PC-9 (cell line): ENCODE measurements at regions not wholly inside any gene's neighbourhood (a gene's known extent, or its start where the extent isn't known, plus 50 kb on each side); places are given as distances from the start of the nearest gene placed in this dataset.

Source experiments
- EZH2 ChIP-seq: fragments of 200-600 bp; sonication (generic); IDR thresholded peaks from 2 replicates; pipeline ENCODE4 v1.8.0; 2017; ENCODE audit warnings: antibody characterized with exemption, low read depth
- TF ChIP-seq, protein P1 (sequence below): fragments of 200-600 bp; sonication (generic); conservative IDR thresholded peaks from 2 replicates; pipeline ENCODE4 v1.6.1; 2017; ENCODE audit warnings: mixed run types, antibody characterized with exemption, mild to moderate bottlenecking, moderate library complexity

DNA sequence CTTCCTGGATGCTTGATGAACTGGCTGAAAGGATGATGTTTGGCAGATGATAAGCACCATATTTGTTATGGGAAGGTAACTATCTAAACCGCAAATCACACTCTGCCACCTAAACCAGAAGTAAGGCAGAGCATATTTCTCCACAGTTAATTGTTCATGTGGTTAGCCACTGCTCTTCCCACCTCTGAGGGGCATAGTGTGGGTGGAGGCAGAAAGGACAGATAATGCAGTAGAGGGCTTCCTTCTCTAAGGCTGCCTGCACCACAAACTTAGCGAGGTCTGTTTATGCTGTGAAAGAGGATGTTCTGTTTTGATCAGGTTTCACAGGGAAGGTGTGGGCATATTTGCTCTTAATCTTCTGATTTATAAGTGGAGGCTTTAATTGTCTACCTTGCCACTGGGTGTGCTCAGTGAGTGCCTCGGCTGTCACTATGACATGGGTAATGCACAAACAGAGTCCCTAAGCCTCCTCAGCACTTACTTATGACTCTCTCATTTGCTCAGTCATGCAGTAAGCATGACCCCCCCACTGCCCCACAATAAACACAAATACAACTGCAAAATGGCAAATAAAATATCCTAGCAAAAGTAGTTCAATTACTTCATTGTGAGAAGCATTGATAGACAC, 401.0 kb downstream of the TMA16 start:
- TF ChIP-seq EZH2: no peak
- TF ChIP-seq, protein P1, sequence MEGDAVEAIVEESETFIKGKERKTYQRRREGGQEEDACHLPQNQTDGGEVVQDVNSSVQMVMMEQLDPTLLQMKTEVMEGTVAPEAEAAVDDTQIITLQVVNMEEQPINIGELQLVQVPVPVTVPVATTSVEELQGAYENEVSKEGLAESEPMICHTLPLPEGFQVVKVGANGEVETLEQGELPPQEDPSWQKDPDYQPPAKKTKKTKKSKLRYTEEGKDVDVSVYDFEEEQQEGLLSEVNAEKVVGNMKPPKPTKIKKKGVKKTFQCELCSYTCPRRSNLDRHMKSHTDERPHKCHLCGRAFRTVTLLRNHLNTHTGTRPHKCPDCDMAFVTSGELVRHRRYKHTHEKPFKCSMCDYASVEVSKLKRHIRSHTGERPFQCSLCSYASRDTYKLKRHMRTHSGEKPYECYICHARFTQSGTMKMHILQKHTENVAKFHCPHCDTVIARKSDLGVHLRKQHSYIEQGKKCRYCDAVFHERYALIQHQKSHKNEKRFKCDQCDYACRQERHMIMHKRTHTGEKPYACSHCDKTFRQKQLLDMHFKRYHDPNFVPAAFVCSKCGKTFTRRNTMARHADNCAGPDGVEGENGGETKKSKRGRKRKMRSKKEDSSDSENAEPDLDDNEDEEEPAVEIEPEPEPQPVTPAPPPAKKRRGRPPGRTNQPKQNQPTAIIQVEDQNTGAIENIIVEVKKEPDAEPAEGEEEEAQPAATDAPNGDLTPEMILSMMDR: no peak
